Ascending aorta (tissue), 2 donors: ENCODE measurements at regions not wholly inside any gene's neighbourhood (a gene's known extent, or its start where the extent isn't known, plus 50 kb on each side); places are given as distances from the start of the nearest gene placed in this dataset.

ENCODE experiments used
- DNase-seq, 2 donors: peaks; one replicate each; pipeline ENCODE4 v3.0.0-alpha.2; 2019; ENCODE audit warnings: low spot score in 2 of 2
- H3K27ac ChIP-seq, 2 donors: fragments of 200-600 bp; sonication (generic); one replicate each; pipeline ENCODE4 v1.5.1; 2016 to 2017; ENCODE audit warnings: mild to moderate bottlenecking in 1 of 2
- H3K27me3 ChIP-seq: fragments of 200-600 bp; sonication (generic); one replicate; pipeline ENCODE4 v1.5.1; 2017
- H3K36me3 ChIP-seq, 2 donors: fragments of 200-600 bp; sonication (generic); one replicate each; pipeline ENCODE4 v1.5.1; 2016
- H3K4me1 ChIP-seq, 2 donors: fragments of 200-600 bp; sonication (generic); one replicate each; pipeline ENCODE4 v1.5.1; 2016 to 2017; ENCODE audit warnings: mild to moderate bottlenecking in 1 of 2
- H3K4me3 ChIP-seq, 2 donors: fragments of 200-600 bp; sonication (generic); one replicate each; pipeline ENCODE4 v1.5.1; 2016 to 2017; ENCODE audit warnings: mild to moderate bottlenecking in 1 of 2
- H3K9me3 ChIP-seq, 2 donors: fragments of 200-600 bp; sonication (generic); one replicate each; pipeline ENCODE4 v1.5.1; 2016
- CTCF ChIP-seq, 3 experiments: fragments of 200-600 bp in 2 of 3; fragments of 450-650 bp in 1 of 3; sonication (generic) in 2 of 3; IDR thresholded peaks; one replicate each; pipeline ENCODE4 v1.5.1; 2016 to 2019; ENCODE audit warnings: antibody characterized with exemption in 3 of 3, mild to moderate bottlenecking in 1 of 3, moderate library complexity in 1 of 3
- intact Hi-C: fragments of 100-400 bp; cut with DNase I; formaldehyde crosslinking; loops from one replicate; pipeline ENCODE4 v1.15.1; 2023

DNA sequence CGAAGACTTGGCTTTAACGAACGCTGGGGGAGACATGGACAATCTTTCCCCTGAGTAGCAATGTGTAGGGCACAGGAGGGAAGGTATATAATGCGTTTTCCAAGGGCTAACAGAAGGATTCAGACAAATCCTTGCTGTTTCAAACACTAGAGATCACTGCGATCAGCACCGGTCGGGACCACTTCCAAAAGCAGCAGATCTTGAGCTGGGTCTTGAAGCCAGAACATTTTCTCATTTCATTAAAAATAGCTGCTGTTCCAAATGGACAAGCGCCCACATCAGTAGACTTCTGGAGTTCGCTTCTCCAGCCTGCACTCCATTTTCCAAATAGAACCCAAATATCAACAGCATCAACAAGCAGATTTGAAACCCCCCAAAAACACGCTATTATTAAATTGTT is 65.1 kb upstream of the MAPRE2 start:
- Histone ChIP-seq H3K4me1 (peaks cover 0 to 5% of the 10 kb centered on the region in 2 donors), H3K27me3 (no peaks in the 10 kb centered on the region), H3K36me3 (no peaks in the 10 kb centered on the region), H3K9me3 (no peaks in the 10 kb centered on the region), H3K27ac (peak overlapping the region; percentile 55 to 58), H3K4me3 (peak overlapping the region; percentile 81 to 94)
- no peak for TF ChIP-seq CTCF (IDR thresholded peaks at IDR 0.05)
- DNase-seq, result peak in 1 of 2 donors; percentile 69
- intact Hi-C loops, result loop anchor here (2.0 to 5.0 kb wide), 4 partner anchors 95 to 319 kb away; no protein-coding TSS in a partner anchor

DNA sequence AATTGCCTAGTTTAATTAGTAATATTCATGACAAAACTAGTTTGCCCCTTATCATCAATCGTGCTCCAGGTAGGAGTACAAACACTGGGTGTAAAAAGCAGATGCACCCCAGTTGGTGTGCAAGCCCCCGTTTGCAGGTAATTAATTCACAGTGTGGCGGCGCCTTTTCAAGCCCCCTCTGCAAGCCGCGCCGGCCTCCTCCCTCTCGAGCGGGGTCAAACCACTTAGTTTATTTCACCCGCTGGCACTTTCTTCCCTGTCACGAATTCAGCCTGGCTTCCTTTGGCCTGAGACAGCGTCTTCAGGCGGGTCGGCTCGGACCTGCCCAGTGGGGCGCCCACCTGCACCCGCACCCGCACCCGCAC is 64.7 kb upstream of the MAPRE2 start:
- TF ChIP-seq CTCF (IDR thresholded peaks at IDR 0.05), result no peak
- Histone ChIP-seq H3K27ac (peak overlapping the region; percentile 55 to 58), H3K36me3 (no peaks in the 10 kb centered on the region), H3K4me1 (peaks cover 0 to 5% of the 10 kb centered on the region in 2 donors), H3K9me3 (no peaks in the 10 kb centered on the region), H3K27me3 (no peaks in the 10 kb centered on the region), H3K4me3 (peak overlapping the region; percentile 81 to 94)
- intact Hi-C loops, result loop anchor here (2.0 to 5.0 kb wide), 4 partner anchors 96 to 319 kb away; no protein-coding TSS in a partner anchor
- DNase-seq, result no peak

- TF ChIP-seq CTCF (IDR thresholded peaks at IDR 0.05), result no peak
- Histone ChIP-seq H3K4me1 (peaks cover 0 to 5% of the 10 kb centered on the region in 2 donors), H3K9me3 (no peaks in the 10 kb centered on the region), H3K27ac (peak overlapping the region; percentile 58 to 71), H3K27me3 (no peaks in the 10 kb centered on the region), H3K4me3 (peak overlapping the region; percentile 81 to 94), H3K36me3 (no peaks in the 10 kb centered on the region)
- DNase-seq, result peak; percentile 27 to 90
- intact Hi-C loops, result loop anchor here (2.0 to 5.0 kb wide), 4 partner anchors 96 to 320 kb away; no protein-coding TSS in a partner anchor
Measured at GRCh38 chr18:34976899-34977837, 64.0 kb upstream of the MAPRE2 start.

DNA sequence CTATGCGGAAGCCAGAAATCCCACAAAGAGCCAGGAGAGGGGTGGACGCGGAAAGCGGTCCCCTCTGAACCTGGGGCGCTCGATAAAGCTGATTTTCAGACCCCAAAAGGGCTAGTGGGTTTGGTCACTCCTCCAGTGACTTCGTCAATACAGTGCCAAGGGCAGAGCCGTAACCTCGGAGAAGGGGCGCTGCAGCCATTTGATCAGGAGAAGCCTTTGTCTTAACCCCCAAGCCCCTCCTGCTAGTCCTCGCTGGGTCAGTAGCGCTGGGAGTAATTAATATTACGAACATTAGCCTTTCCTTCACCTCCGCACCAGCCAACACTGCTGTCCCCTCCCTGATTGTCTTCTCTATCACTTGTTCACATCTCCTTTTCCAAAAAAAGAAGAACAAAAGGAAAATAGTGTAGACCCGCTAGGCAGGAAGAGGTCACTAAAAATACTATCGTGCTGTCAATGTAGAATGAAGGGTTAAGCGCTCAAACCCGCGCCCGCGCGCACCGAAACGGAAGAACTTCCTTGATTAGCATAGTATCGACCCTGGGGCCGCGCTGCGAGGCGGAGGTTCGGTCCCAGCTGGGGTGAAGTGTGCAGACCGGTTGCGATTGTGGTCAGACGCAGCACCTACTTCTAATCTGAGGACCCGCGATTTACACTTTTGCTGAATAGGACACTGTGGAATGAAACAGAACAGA is 63.2 kb upstream of the MAPRE2 start:
- Histone ChIP-seq H3K4me1 (peaks cover 0 to 5% of the 10 kb centered on the region in 2 donors), H3K27me3 (no peaks in the 10 kb centered on the region), H3K9me3 (no peaks in the 10 kb centered on the region), H3K4me3 (peak overlapping the region; percentile 81 to 94), H3K36me3 (no peaks in the 10 kb centered on the region), H3K27ac (peak overlapping the region; percentile 58 to 71)
- intact Hi-C loops, result loop anchor here (2.0 to 5.0 kb wide), 5 partner anchors 63 to 321 kb away; partner anchors contain the start of gene MAPRE2
- peak in 1 of 2 donors; percentile 74 for DNase-seq
- no peak for TF ChIP-seq CTCF (IDR thresholded peaks at IDR 0.05)

GRCh38 chr18:34978533-34978893 is 62.7 kb upstream of the MAPRE2 start:
- H3K27ac ChIP-seq, result peak overlapping the region; percentile 58 to 71
- intact Hi-C loops, result loop anchor here (2.0 to 5.0 kb wide), 4 partner anchors 62 to 321 kb away; partner anchors contain the start of gene MAPRE2
- no peak for DNase-seq
- no peaks in the 10 kb centered on the region for H3K27me3 ChIP-seq
- no peaks in the 10 kb centered on the region for H3K36me3 ChIP-seq
- H3K4me3 ChIP-seq, result peak overlapping the region; percentile 81 to 94
- H3K4me1 ChIP-seq, result peaks cover 0 to 5% of the 10 kb centered on the region in 2 donors
- no peak for TF ChIP-seq CTCF (IDR thresholded peaks at IDR 0.05)
- no peaks in the 10 kb centered on the region for H3K9me3 ChIP-seq
